KMS-11 (cell line): ENCODE measurements at regions not wholly inside any gene's neighbourhood (a gene's known extent, or its start where the extent isn't known, plus 50 kb on each side); places are given as distances from the start of the nearest gene placed in this dataset.

Experiments
- H2AFZ ChIP-seq: fragments of 200-600 bp; sonication (generic); 2 replicates; pipeline ENCODE4 v1.6.1; 2016; ENCODE audit warnings: antibody characterized with exemption, mixed run types, low read depth
- H3K27ac ChIP-seq: fragments of 200-600 bp; sonication (generic); 2 replicates; pipeline ENCODE4 v1.6.1; 2016; ENCODE audit warnings: mild to moderate bottlenecking, mixed run types
- H3K27me3 ChIP-seq: fragments of 200-600 bp; sonication (generic); 2 replicates; pipeline ENCODE4 v1.6.1; 2017; ENCODE audit warnings: mild to moderate bottlenecking, low read depth, mixed run types, moderate library complexity; ENCODE audit not compliant: insufficient read depth
- H3K36me3 ChIP-seq: fragments of 200-600 bp; sonication (generic); 2 replicates; pipeline ENCODE4 v1.6.1; 2017; ENCODE audit warnings: mild to moderate bottlenecking, mixed run types; ENCODE audit not compliant: insufficient read depth
- H3K4me1 ChIP-seq: fragments of 200-600 bp; sonication (generic); 2 replicates; pipeline ENCODE4 v1.6.1; 2016; ENCODE audit warnings: mild to moderate bottlenecking, low read depth, mixed run types; ENCODE audit not compliant: poor library complexity, severe bottlenecking
- H3K4me2 ChIP-seq: fragments of 200-600 bp; sonication (generic); 2 replicates; pipeline ENCODE4 v1.7.0; 2016; ENCODE audit warnings: mild to moderate bottlenecking, mixed run types
- H3K4me3 ChIP-seq: fragments of 200-600 bp; sonication (generic); IDR thresholded peaks from 2 replicates; pipeline ENCODE4 v1.6.1; 2017; ENCODE audit warnings: low read depth, low read length, mixed read lengths; ENCODE audit not compliant: insufficient read depth
- H3K79me2 ChIP-seq: fragments of 200-600 bp; sonication (generic); 2 replicates; pipeline ENCODE4 v1.6.1; 2016; ENCODE audit warnings: low read depth, mixed run types; ENCODE audit not compliant: insufficient read depth
- H3K9ac ChIP-seq: fragments of 200-600 bp; sonication (generic); 2 replicates; pipeline ENCODE4 v1.6.1; 2016; ENCODE audit warnings: mild to moderate bottlenecking, mixed run types
- H4K20me1 ChIP-seq: fragments of 200-600 bp; sonication (generic); 2 replicates; pipeline ENCODE4 v1.6.1; 2016; ENCODE audit warnings: mild to moderate bottlenecking, mixed run types; ENCODE audit not compliant: insufficient read depth
- TF ChIP-seq, protein P1 (sequence below): fragments of 200-600 bp; sonication (generic); conservative IDR thresholded peaks from 2 replicates; pipeline ENCODE4 v1.6.1; 2017; ENCODE audit warnings: low read depth, mild to moderate bottlenecking, antibody characterized with exemption, low read length, moderate library complexity, mixed read lengths

DNA sequence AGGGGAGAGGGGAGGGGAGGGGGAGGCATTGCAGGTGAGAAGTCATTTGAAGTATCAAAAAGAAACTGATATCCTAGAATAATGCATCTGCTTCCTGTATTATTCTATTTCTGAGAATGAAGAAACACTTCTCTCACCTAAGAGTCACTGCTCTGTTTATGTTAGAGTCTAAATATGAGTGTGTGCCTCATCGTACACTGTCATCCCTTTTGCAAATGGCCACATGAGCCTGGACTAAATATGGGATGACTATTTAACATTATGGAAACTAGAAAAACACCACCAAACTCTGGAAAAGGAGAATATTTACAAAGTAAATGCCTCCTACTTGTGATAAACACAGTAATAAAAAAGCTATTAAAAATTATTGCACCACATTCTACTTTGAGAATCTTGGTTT lies 146.4 kb upstream of the NOCT start:
- H3K36me3 ChIP-seq = no peaks in the 10 kb centered on the region
- H2AFZ ChIP-seq = no peak overlapping the region
- H3K4me2 ChIP-seq = no peak overlapping the region
- peaks cover 3% of the 10 kb centered on the region for H3K4me1 ChIP-seq
- TF ChIP-seq, protein P1, sequence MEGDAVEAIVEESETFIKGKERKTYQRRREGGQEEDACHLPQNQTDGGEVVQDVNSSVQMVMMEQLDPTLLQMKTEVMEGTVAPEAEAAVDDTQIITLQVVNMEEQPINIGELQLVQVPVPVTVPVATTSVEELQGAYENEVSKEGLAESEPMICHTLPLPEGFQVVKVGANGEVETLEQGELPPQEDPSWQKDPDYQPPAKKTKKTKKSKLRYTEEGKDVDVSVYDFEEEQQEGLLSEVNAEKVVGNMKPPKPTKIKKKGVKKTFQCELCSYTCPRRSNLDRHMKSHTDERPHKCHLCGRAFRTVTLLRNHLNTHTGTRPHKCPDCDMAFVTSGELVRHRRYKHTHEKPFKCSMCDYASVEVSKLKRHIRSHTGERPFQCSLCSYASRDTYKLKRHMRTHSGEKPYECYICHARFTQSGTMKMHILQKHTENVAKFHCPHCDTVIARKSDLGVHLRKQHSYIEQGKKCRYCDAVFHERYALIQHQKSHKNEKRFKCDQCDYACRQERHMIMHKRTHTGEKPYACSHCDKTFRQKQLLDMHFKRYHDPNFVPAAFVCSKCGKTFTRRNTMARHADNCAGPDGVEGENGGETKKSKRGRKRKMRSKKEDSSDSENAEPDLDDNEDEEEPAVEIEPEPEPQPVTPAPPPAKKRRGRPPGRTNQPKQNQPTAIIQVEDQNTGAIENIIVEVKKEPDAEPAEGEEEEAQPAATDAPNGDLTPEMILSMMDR = no peak
- no peaks in the 10 kb centered on the region for H3K27me3 ChIP-seq
- H3K79me2 ChIP-seq = no peaks in the 10 kb centered on the region
- H3K4me3 ChIP-seq = no peak overlapping the region
- no peaks in the 10 kb centered on the region for H4K20me1 ChIP-seq
- H3K9ac ChIP-seq = no peak overlapping the region
- H3K27ac ChIP-seq = no peak overlapping the region

DNA sequence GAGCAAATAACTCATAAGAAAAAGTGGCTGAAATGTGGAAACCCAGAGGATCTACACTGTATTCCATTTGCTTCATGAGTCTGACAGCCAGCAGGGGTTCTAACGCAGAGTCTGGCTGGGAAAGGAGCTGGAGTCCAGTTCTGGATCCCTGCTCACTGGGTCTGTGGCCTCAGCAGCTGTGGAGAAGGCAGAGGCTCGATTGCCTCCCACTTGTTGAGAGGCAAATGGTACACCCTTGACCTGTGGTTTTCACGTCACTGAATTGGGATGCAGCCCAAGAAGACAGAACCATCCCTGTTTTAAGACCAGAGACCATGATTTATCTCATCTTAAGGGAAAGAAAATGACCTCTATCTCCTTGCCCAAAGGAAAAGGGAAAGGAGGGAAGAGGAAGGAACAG lies 147.0 kb upstream of the NOCT start:
- no peaks in the 10 kb centered on the region for H3K27me3 ChIP-seq
- no peaks in the 10 kb centered on the region for H3K36me3 ChIP-seq
- no peaks in the 10 kb centered on the region for H3K79me2 ChIP-seq
- H3K27ac ChIP-seq = no peak overlapping the region
- TF ChIP-seq, protein P1 = no peak
- no peaks in the 10 kb centered on the region for H4K20me1 ChIP-seq
- H2AFZ ChIP-seq = no peak overlapping the region
- no peak overlapping the region for H3K4me3 ChIP-seq
- H3K4me2 ChIP-seq = no peak overlapping the region
- no peak overlapping the region for H3K9ac ChIP-seq
- H3K4me1 ChIP-seq = peaks cover 3% of the 10 kb centered on the region

DNA sequence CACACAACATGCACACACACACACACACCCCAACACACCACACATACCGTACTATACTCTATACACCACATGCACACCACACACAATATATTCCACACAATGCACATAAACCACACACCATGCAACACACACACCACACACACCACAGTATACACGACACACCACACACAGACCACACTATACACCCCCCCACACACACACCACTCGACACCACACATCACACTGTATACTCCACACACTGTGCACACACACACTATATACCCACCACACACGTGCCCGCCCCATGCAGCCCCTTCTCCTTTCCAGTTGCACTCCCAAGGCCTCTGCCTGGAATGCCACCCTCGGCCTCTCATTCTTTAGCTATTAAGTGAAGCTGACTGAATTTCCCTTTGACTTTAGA lies 148.2 kb upstream of the NOCT start:
- Histone ChIP-seq H3K4me2 (no peak overlapping the region), H3K9ac (no peak overlapping the region), H3K4me3 (no peak overlapping the region), H3K79me2 (no peaks in the 10 kb centered on the region), H3K27ac (no peak overlapping the region), H3K27me3 (no peaks in the 10 kb centered on the region), H4K20me1 (no peaks in the 10 kb centered on the region), H3K36me3 (no peaks in the 10 kb centered on the region), H3K4me1 (peaks cover 3% of the 10 kb centered on the region), H2AFZ (no peak overlapping the region)
- TF ChIP-seq, protein P1 = no peak

DNA sequence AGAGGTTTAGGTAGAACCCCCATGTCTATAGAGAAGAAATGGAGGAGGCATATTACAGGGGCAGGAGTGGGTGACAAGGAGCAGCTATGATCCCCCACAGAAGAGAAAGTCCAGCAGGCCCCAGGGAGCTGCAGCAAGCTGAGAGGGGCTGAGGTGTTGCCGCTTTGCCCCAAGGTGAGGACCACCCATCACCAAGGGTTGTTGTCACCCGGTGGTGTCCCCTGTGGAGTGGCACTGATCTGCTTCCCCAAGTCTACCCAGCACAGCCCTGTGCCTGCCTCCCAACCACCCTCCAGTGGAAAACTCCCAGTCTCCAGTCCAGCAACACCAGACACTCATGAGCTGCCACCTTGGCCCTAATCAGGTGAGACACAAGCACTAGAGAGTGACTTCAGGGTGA lies 149.3 kb upstream of the NOCT start:
- H2AFZ ChIP-seq = no peak overlapping the region
- no peaks in the 10 kb centered on the region for H3K27me3 ChIP-seq
- no peaks in the 10 kb centered on the region for H3K79me2 ChIP-seq
- no peaks in the 10 kb centered on the region for H3K36me3 ChIP-seq
- no peak overlapping the region for H3K27ac ChIP-seq
- no peak overlapping the region for H3K9ac ChIP-seq
- no peak overlapping the region for H3K4me3 ChIP-seq
- H3K4me1 ChIP-seq = peaks cover 3% of the 10 kb centered on the region
- no peaks in the 10 kb centered on the region for H4K20me1 ChIP-seq
- TF ChIP-seq, protein P1 = no peak
- no peak overlapping the region for H3K4me2 ChIP-seq

DNA sequence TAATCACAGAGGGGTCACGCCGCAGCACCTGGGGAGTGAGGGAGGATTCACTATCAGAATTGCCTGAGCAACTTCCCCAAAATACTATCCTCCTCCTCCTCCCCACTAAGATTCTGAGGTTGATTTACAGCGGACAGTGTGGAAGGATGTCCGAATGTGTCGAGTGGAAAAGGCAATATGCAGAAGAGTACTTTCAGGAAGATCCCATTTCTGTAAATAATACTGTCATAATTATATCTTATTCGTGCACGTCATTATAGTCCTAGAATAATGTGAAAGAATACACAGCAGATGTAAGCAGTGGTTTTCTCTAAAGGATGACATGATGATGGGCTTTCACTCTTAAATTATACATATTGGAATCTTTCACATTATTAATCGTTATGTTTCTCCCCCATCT lies 149.8 kb upstream of the NOCT start:
- no peaks in the 10 kb centered on the region for H4K20me1 ChIP-seq
- H3K4me1 ChIP-seq = peaks cover 1% of the 10 kb centered on the region
- no peaks in the 10 kb centered on the region for H3K36me3 ChIP-seq
- no peak overlapping the region for H3K4me3 ChIP-seq
- H2AFZ ChIP-seq = no peak overlapping the region
- TF ChIP-seq, protein P1 = no peak
- H3K4me2 ChIP-seq = no peak overlapping the region
- no peaks in the 10 kb centered on the region for H3K27me3 ChIP-seq
- H3K79me2 ChIP-seq = no peaks in the 10 kb centered on the region
- H3K27ac ChIP-seq = no peak overlapping the region
- no peak overlapping the region for H3K9ac ChIP-seq
